Activated CD4-positive, alpha-beta T cell treated with anti-CD3 and anti-CD28 coated beads, Interleukin-10, Interleukin-2, amounts not matched to agents 100 ng/mL and 50 ng/mL, durations not matched to agents 16 hours and 8 hours (primary cell): ENCODE measurements at regions not wholly inside any gene's neighbourhood (a gene's known extent, or its start where the extent isn't known, plus 50 kb on each side); places are given as distances from the start of the nearest gene placed in this dataset.

ENCODE experiments used
- DNase-seq: peaks from one replicate; pipeline ENCODE4 v3.0.0-alpha.2; 2020

- DNase-seq: no peak
These were observed 393.8 kb downstream of the ZNF385D start for GRCh38 chr3:21357241-21357640.

GRCh38 chr3:21356402-21356801 lies 394.6 kb downstream of the ZNF385D start:
- DNase-seq: peak; percentile 0

- no peak for DNase-seq
These were observed 405.5 kb downstream of the ZNF385D start for GRCh38 chr3:21345382-21345976.

DNA sequence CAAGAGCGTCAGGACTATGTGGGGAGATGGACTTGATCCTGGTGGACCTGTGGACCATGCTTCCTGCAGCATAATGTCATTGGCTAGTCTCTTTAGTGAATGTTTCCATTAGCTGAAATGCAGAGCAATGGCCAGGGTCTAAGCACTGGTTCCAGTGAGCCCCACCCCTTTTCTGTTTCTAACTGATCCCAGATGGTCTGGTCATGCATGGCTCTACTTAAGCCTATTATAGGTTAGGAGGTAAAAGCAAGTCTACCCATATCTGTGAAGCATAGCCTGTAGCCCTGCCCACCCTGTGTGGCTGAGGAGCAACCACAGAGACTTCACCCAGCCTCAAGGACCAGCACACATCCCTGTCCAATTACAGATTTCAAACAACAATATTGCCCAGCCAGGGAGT lies 419.2 kb downstream of the ZNF385D start:
- no peak for DNase-seq

GRCh38 chr3:21331321-21331720 lies 419.7 kb downstream of the ZNF385D start:
- DNase-seq: no peak

DNA sequence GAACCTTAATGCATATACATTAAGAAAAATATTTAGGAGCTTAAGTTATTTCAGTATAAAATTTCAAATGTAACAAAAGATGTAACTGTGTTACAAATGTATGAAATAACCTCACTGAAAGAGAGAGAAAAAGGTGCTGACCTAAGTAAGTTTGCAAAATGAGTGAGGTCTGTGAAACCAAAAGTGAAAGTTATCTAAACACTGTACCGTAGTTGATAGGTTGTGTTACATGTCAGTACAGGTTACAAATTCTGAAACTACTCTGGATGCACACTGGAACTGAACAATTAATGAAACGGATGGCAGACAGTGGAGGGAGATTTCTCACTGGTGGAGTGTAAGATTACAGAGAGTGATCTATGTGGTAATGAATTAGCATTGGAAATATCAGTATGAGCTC lies 420.7 kb downstream of the ZNF385D start:
- DNase-seq: peak; percentile 33

DNA sequence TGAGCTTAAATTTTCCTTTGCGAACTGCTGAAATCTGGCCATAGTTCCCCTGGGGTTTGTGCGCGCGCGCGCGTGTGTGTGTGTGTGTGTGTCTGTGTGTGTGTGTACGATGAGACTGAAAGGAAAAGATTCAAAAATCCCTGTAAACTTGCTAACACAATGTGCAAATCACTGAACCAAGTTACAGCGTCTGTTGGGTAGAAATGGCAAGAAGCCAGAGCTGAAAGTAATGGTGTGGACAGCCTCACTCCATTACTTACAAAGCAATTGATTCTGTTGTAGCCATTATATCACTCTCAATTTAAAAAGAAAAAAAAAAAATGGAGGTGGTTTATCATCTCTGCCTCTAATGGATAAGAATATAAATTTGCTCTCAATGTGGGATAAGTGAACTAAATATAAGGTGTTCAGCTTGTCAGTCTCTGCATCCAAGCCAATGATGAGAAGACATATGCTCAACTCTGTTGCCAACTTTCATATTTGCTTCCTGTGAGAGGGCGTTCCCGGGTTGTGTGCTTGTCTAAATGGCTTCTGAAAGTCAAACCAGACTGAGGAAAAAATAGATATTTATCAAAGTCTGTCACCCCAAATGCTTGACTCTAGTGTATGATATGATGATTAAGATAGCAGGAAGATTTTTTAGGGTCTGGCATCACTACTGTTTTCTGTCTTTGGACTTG lies 422.2 kb downstream of the ZNF385D start:
- DNase-seq: no peak

GRCh38 chr3:21326704-21327475 lies 424.1 kb downstream of the ZNF385D start:
- no peak for DNase-seq

DNA sequence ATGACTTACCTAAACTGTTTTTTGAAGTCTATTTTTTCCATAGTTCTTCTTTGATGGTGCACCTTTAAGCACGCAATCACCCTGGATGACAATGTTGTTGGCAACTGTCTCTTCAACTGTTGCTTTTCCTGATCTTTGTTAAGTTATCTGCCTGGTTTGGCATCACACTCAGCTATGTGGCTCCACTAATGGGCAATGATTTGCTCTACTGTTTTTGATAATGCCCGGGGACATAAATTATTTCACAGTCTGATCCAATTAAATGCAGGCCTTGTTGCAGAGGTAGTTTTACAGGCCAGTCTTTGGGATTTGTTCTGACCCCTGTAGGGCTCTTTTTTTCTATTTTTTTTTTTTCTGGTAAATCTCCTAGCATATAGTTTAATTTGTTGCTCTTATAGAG lies 436.3 kb downstream of the ZNF385D start:
- DNase-seq: no peak

DNA sequence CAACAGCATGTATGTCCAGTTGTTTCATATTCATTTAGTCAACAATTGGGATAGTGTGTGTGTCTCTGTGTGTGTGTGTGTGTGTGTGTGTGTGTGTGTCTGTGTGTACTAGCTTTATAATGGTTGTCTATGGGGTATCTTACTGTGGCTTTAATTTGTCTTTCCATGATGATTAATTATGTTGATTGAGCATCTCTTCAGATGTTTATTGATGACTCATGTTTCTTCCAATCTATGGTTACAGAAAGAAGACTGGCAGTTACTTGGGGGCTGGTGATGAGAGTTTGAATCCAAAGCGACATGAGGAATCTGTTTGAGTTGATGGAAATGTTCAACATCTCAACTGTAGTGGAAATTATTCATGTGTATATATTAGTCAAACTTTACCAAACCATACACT lies 440.1 kb downstream of the ZNF385D start:
- DNase-seq: no peak

- no peak for DNase-seq
These were observed 440.8 kb downstream of the ZNF385D start for GRCh38 chr3:21310161-21310560.

DNA sequence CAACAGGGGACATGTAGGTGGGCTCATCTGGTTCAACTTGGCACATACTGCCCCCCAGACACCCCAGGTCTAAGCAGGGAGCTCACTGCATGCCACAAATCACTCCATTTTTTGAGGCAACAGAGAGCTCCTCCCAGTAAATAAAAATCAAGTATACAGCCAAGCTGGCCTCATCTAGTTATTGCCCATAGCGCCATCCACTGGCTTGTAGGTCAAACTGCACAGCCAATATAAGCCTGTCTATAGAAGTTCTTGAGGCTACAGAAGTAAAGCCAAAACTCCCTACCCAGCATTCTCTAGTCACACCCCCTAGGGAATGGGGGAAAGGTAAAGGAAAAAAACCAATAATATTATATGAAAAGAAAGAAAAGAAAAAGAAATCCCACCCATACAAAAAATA lies 453.7 kb downstream of the ZNF385D start:
- no peak for DNase-seq

- DNase-seq: no peak
These were observed 456.2 kb downstream of the ZNF385D start for GRCh38 chr3:21294768-21295167.

- DNase-seq: no peak
These were observed 458.0 kb downstream of the ZNF385D start for GRCh38 chr3:21292971-21293370.

DNA sequence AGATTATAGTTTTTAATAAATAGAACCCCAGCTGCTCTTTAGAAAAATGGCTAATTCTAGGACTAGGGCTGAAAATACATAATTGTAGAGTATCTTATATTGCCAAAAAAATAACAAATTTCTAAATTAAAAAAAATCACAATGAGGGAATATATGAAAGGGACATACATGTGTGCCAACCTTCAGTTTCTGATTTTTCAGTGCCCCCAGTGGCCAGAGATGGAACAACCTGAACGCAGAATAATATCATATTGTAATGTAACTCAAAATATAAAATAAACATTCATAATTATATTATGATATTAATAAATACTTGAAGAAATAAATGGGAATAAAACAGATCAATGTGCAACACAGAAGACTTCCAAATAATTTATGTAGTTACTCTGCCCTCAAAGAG lies 460.5 kb downstream of the ZNF385D start:
- DNase-seq: no peak

DNA sequence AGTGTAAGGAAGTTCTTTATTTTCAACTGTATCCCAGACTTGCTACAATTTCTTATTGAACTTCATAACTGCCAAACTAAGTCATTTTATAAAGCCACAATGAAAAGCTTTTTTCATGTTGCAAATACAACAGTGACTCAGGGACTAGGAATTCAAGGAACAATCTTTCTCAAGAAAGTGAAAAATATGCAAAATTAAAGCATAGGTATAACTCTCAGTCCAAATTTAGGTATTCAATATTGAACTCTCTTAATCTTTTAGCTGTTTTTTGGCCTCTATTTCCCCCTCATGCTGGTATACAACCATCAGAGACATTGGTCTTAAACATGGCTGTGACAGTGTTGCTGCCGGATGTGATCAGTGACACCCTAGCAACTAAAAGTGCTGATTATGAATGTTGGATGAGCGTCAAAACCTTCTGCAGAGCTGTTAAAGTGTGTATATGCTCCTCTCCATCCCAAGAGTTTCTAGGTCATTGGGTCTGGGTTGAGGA lies 476.9 kb downstream of the ZNF385D start:
- no peak for DNase-seq

DNA sequence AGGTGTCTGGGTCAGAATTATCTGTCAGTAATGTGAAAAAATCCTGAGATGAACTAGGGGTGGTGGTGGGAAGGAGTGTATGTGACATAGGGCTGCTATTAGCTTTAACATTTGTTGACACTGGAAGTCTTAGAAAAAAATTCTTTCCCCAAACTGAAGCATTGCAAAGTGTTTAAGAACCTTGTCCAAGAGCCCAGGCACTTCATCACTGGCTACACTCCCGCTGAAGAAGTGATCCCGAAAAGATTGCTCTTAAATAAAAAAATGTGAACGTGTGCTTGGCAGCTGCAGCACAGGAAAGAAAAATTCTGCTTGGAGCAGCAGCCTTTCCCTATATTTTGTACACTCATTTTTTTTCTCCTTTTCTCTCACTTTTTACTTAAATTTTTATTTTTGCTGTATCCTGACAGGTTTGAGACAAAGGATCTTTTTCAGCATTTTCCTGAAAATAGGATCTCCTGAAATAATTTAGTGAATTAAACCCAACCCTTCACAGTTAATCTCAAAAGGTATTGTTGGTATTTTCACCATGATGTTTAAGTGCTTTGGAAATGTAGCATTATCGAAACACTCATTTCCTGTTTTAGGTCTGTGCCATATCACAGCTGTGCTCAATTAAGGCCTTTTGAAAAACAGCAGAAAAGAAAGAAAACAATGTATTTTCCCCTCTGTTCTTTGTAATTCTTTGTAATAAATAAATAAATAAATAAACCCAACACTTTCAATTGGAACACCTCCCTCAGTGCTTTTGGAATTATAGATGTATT lies 477.6 kb downstream of the ZNF385D start:
- DNase-seq: no peak

DNA sequence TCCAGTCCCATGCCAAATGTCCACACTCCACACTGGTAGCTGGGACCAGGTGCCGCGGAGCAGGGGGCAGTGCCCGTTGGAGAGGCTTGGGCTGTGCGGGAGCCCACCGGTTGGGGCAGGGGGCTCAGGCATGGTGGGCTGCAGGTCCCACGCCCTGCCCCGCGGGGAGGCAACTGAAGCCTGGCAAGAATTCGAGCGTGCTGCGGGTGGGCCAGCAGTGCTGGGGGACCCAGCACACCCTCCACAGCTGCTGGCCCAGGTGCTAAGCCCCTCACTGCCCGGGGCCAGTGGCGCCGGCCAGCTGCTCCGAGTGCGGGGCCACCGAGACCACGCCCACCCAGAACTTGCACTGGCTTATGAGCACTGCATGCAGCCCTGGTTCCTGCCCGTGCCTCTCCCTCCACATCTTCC lies 479.4 kb downstream of the ZNF385D start:
- DNase-seq: no peak

- DNase-seq: no peak
These were observed 481.1 kb downstream of the ZNF385D start for GRCh38 chr3:21269882-21270281.

GRCh38 chr3:21260507-21260906 lies 490.5 kb downstream of the ZNF385D start:
- no peak for DNase-seq

- DNase-seq: no peak
These were observed 491.1 kb downstream of the ZNF385D start for GRCh38 chr3:21259896-21260295.

GRCh38 chr3:21256932-21257331 lies 494.1 kb downstream of the ZNF385D start:
- DNase-seq: no peak

- DNase-seq: no peak
These were observed 512.3 kb downstream of the ZNF385D start for GRCh38 chr3:21238661-21239060.
